Ramos (cell line): ENCODE measurements at regions not wholly inside any gene's neighbourhood (a gene's known extent, or its start where the extent isn't known, plus 50 kb on each side); places are given as distances from the start of the nearest gene placed in this dataset.
"Not testable (repeated sequence)": the region's sequence is repeated elsewhere in the genome, so short reads cannot be mapped to it uniquely, and the experiment has no call there.

Source experiments
- in situ Hi-C: fragments of 300-500 bp; cut with MboI; formaldehyde crosslinking; loops from one replicate; pipeline ENCODE4 v1.14.3; 2022; ENCODE audit warnings: low sequenced_read_pairs; ENCODE audit not compliant: unreplicated experiment

GRCh38 chr2:147173189-147173581, 671.6 kb upstream of the ACVR2A start:
- in situ Hi-C loops = no loop called here

GRCh38 chr2:147172493-147173188, 672.2 kb upstream of the ACVR2A start:
- in situ Hi-C loops = no loop called here

DNA sequence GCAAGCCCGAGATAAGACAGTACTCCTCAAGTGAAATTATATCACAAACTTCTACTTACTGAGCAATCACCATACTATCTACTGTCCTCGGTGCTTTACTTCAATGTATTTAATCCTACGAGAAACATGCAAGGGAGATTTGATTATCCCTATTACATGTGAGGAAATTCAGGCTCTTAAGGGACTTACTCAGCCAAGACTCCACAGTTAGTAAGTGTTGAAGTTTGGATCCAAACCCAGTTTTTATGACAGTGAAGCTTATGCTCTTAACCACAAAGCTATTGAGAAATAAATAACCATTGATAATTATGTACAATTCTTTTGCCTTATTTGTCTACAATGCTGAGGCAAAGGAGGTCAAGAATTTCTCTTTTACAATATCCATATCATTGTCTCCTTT, 672.9 kb upstream of the ACVR2A start:
- in situ Hi-C loops = no loop called here

- in situ Hi-C loops = no loop called here
These were observed 673.9 kb upstream of the ACVR2A start for GRCh38 chr2:147170932-147171331.

DNA sequence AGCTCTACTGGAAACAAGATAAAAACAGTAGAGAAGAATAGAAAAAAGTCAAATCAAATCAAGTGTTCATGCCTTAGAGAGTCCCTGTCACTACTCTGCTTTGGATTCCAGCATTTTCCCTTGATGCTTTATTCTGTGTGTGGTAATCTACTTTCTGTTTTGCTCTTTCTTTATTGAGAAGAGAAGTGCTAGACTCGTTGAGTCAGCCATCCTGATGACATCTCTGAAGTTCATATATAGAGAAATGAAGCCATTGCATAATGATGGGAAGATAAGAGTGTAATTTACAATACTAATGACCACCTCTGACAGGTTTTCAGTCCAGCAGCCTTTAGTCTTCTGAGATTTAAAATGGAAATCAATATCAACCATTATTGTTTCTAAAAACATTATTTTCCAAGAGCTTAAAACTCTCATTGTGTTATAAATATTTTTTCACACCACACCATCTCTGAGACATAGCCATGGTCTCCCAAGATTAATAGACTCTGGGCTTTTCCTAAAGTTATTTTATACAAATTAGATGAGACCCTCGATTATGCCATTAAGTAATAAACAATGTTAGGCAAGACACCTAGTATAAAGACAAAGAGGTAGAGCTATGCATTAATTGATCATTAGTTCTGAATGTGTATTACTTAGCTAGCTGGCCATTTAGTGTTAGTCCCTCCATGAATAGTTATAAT, 679.0 kb upstream of the ACVR2A start:
- in situ Hi-C loops = no loop called here

DNA sequence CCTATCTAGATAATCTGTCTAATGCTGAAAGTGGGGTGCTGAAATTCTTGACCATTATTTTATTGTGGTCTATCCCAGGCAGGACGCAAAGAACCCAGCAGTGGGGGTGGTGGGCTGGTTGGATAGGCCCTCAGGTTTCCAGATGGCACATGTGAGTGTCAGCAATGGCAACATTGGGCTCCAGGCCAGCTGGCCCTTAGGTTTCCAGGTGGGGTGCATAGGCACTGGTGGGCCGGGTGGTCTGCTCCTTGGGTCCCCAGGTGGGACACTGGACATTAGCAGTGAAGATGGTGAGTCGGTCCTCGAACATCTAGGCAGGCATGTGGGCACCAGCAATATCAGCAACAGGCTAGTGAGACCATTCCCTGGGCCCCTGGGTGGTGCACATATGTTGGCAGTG, 680.3 kb upstream of the ACVR2A start:
- in situ Hi-C loops = no loop called here

GRCh38 chr2:147161746-147162145, 683.1 kb upstream of the ACVR2A start:
- in situ Hi-C loops = no loop called here

DNA sequence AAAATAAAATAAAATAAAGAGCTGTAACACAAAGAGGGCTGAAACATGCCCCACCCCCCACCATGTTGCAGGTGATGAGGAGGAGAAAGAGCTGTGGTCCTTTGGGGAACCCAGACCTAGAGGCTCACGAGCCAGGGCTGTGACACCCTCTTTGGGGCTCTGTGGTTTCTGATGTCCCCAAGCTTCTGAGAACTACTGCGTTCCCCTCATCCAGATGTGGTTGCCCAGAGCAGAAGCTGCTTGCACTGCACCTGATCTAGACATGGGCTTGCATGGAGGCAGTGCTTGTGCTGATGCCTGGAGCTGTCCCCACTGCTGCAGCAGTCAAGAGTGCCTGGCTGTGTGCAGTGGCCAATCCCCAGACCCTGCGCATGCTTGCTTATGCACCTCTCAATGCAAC, 687.9 kb upstream of the ACVR2A start:
- in situ Hi-C loops = no loop called here

DNA sequence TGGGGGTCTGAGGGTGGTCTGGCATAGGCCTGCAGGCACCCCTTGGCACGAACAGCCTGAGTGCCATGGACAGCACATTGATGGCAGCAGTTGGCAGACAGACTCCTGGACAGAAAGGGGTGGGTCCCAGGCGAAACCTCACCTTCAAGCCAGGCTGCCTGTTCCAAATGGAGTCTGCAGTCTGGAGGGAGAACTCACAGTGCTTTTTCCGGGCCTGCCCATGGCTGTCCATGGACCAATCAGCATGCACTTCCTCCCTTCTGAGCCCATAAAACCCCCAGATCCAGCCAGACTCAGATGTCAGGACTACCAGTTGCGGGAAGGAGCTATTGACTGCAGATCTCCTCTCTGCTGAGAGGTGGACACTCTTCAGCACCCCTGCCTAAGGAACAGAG, 694.6 kb upstream of the ACVR2A start:
- in situ Hi-C loops = no loop called here

DNA sequence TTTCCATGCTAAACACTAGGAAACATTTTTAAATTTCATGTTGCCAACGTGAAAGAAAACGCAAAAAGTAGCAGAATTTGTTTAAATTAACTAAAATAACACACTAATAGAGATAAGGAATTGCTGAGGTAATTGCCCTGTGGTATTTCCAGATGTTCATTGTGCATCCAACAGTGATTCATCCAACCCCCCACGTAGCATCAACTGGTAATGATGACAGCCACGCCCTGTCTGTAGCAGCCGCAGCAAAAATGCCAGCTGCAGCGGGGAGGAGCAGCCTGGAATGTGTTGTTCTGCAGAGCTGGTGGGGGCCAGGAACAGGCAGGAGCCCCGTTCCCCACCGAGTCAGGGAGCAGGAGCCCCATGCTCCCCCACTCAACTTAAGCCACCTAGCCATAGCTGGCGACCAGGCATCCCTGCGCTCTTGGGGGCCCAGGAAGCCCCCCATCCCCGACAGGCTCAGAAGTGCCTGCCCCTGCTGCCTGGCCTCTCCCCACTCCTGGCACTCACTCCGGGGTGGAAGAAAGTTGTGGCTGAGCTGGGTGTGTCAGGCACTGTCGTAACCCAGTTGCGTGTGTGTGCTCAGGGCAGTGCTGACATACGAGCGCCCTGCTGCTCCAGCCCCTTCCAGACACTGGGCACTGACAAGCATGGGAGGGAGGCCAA, 695.1 kb upstream of the ACVR2A start:
- in situ Hi-C loops = no loop called here

DNA sequence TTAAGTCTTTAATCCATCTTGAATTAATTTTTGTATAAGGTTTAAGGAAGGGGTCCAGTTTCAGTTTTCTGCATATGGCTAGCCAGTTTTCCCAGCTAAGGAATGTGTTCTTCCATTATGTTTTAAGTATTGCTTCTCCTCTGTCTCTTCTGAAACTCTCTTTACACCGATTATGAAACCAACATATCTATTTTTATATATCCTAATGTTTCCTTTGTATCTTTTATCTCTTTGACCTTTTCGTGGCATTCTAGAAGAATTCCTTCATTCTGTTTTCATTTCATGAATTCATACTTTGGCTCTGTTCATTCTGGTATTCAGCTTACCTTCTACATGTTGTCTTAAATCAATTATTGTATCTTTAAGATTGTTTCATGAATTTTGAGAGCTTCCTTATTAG, 697.0 kb upstream of the ACVR2A start:
- in situ Hi-C loops = no loop called here

DNA sequence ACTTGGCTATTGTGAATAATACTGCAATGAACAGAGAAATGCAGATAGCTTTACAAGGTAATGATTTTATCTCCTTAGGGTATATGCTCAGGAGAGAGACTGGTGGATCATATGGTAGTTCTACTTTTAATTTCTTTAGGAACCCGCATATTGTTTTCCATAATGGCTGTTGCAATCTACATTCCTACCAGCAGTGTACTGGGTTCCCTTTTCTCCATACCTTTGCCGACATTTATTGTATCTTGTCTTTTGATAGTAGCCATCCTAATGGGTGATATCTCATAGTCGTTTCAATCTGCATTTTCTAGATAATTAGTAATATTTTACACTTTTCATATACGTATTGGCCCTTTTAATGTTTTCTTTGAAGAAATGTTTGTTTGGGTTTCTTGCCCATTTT, 702.9 kb upstream of the ACVR2A start:
- in situ Hi-C loops = no loop called here

- in situ Hi-C loops = not testable (repeated sequence)
These were observed 705.1 kb upstream of the ACVR2A start for GRCh38 chr2:147139732-147140131.

GRCh38 chr2:147137711-147138110, 707.1 kb upstream of the ACVR2A start:
- in situ Hi-C loops = no loop called here

DNA sequence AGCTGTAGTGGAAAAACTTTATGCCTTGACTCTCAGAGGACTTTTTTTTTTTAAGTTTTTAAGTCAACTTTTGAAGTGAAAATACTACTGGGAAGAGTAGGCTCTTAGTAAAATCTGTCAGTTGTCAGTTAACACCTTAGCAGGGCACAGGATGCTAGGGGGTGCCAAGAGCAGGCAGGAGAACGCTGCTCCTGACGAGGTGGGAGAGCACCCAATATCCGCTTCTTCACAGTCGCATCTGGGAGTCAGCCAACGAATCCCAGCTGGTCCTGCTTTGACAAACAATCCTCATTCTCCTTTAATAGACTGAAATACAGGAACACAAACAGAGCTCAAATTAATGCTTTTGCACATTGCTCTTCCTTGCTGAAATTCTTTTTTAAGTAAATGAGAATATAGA, 709.5 kb upstream of the ACVR2A start:
- in situ Hi-C loops = no loop called here

DNA sequence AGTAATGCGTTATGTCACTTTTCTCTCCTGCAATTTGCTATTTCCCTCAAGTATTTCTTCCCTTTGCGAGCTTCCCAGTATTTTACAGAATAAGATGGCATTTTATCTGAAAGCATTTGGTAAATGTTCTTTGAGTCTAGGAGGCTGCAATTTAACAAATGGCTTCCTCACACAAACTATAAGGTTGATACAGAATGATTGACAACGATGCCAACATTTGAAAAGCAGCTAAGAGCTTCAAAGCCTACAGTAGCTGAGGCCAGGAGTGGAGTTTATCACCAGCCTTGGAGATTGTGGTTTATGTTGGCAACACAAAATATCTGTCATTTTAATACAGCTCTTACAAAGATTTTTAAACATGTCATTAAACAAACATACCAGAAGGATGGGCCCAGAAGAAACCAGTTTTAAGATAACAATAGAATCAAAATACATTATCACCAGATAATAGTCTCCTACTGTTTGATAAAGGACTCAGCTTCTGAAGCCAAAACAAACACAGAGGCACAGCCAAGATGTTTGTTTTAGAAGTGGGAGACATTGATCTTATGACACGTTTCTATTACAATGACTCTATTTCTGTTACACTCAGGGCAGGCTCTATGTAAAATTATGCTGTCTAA, 711.4 kb upstream of the ACVR2A start:
- in situ Hi-C loops = no loop called here

DNA sequence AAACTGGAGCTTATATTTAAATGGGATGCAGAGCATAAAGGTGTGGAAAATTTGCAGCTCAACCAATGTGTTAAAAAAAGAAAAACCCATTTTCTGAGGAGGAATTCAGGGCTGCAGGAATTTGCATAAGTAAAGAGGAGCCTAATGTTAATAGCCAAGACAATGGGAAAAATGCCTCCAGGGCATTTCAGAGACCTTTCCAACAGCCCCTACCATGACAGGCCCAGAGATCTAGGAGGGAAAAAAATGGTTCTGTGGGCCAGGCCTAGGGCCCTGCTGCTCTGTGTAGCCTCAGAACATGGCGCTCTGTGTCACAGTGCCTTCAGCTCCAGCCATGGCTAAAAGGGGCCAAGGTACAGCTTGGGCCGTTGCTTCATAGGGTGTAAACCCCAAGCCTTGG, 719.7 kb upstream of the ACVR2A start:
- in situ Hi-C loops = no loop called here

DNA sequence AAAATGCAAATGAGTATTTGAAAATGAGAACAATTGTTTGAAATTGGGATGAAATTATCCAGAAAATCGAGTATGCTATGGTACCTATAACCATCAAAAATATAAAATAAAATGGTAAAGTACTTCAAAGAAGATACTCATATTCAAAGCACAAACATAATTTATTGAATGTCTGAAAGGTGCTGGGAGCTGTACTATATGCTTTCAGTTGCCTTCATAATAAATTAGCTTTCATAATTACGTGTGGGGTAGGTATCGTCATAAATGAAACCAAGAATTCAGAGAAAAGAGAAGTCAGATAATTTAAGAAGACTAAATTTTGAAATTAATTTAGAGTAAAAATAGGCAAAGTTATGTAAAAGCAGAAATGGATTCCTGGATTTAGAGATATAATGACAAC, 721.9 kb upstream of the ACVR2A start:
- in situ Hi-C loops = no loop called here

GRCh38 chr2:147110962-147111361, 733.9 kb upstream of the ACVR2A start:
- in situ Hi-C loops = no loop called here

GRCh38 chr2:147110317-147110716, 734.5 kb upstream of the ACVR2A start:
- in situ Hi-C loops = no loop called here

DNA sequence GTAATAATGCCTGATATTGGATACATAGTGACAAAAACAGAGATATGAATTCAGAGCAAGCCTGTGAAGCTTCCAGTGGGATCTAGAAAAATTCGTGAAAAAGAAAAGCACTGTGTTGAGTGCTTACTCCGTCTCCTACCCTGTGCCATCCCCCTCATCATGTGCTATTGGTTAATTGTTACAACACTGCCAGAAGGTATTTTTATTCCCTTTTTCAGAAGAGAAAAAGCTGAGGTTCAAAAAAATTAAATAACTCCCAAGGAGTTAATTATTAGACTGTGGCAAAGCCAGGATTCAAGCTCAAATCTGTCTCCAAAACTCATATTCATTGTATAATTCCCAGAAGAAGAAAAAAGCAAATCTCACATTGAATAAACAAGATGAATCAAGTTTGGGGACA, 735.5 kb upstream of the ACVR2A start:
- in situ Hi-C loops = no loop called here
